Fibroblast of upper back skin (primary cell): ENCODE measurements at regions not wholly inside any gene's neighbourhood (a gene's known extent, or its start where the extent isn't known, plus 50 kb on each side); places are given as distances from the start of the nearest gene placed in this dataset.

Source experiments
- DNase-seq: peaks from one replicate; pipeline ENCODE4 v3.0.0-alpha.2; 2013

DNA sequence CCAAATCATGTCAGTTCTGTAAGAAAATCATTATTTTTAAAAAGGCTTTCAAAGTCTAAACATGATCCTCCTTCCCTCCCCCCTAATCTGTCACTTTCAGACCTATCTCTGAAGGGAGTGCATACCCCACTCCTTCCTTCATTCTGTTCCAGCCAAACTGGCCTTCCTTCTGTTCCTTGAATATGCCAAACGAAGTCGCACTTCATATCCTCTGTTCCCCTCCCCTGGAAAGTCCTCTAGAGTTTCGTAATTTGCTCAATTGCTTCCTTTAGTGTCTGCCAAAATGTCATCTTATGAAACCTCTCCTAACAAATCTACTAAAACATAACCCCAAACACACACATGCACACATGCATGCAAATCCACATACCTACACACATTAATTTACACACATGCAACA is 69.5 kb upstream of the TUSC7 start:
- no peak for DNase-seq

DNA sequence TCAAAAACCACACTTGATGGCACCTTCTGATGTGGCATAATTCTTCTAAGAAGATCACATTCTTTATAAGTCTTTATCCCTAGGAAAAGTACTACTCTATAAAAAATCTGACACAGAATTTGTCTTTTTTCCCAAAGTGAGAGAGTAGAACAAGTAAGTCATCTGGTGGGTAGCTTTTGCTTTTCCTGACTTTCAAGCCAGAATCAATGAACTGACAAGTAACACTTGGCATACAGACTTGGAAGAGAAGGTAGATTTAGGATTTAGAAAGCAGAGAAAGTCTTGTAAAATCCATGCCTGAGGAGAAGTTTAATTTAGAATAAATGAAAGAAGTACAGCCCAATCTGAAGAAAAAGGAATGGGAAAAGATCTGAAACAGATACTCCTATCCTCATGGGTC is 66.6 kb upstream of the TUSC7 start:
- DNase-seq, result no peak

DNA sequence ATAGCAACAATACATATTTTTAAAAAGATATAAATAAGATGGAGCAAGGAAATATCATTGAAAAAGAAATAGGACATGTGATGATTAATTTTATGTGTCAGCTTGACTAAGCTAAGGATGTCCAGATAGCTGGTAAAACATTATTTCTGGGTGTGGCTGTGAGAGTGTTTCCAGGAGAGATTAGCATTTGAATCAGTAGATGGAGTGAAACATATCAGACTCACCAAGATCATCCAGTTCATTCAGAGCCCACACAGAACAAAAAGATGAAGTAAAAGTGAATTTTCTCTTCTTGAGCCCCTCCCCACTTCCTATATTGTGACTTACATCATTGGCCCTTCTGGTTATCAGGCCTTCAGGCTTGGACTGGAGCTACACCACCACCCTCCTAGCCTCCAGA is 61.6 kb upstream of the TUSC7 start:
- no peak for DNase-seq
